ENCODE measurements at regions not wholly inside any gene's neighbourhood (a gene's known extent, or its start where the extent isn't known, plus 50 kb on each side); places are given as distances from the start of the nearest gene placed in this dataset.

DNA sequence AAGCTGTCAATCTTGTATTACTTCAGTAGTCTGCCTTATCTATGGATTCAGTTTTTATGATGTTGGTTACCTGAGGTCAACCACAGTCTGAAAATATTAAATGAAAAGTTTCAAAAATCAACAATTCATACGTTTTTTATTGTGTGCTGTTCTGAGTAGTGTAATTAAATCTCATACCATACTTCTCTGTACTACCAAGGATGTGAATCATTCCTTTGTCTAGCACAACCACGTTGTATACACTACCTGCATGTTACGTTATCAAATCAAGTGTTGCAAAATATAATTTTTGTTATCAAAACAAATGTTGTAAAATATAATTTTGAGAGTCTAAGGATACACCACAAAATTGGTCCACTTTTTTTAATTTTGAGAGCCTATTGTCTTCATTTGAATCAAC, 590.2 kb upstream of the SETBP1 start:
- DNase-seq, result no peak

DNA sequence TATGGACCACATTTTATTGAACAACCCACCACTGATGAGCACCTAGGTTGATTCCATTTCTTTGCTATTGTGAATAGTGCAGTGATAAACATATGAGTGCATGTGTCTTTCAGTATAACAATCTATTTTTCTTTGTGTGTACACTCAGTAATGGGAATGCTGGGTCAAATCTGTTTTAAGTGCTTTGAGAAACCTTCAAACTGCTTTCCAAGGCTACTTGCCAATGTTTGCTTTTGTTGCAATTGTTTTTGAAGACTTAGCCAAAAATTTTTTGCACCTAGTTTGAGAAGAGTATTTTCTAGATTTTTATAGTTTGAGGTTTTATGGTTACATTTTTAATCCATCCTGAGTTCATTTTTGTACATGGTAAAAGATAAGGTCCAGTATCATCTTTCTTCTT, 587.4 kb upstream of the SETBP1 start:
- no peak for DNase-seq

DNA sequence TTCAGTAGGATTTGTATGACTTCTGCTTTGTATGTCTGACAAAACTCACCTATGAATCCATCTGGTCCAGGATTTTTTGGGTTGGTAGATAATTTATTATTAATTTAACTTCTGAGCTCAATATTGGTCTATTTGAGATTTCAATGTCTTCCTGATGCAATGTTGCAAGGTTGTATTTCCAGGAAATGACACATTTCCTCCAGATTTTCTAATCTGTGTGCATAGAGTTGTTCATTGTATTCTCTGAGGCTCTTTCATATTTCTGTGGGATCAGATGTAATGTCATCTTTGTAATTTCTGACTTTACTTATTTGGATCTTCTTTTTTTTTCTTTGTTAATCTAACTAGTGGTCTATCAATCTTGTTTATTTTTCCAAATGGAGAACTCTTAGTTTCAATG, 584.7 kb upstream of the SETBP1 start:
- DNase-seq, result no peak

DNA sequence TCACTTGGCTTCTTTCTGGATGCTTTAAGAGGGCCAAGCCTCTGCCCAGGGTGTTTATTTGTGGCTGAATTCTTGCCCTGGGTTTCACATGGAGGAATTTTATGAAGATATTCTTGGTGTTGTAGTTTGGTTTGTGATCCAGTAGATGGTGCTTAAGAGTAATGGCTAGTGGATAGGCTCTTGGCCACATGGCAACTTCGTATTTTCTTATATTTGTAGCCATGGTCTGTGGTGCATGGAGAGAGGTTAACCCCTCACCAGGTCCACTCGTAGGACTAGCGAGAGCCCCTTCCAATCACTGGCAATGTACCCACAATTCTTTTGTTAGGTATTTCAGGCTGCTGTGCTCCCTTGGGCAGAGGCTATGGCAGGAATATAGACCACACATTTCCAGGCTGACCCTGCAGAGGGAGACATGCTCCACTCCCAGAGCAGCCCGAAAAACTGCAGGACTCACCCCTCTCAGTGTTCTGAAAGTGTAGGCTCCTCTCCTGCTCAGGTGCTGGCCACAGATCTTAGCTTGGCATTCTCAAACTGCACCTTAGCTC, 582.1 kb upstream of the SETBP1 start:
- no peak for DNase-seq

DNA sequence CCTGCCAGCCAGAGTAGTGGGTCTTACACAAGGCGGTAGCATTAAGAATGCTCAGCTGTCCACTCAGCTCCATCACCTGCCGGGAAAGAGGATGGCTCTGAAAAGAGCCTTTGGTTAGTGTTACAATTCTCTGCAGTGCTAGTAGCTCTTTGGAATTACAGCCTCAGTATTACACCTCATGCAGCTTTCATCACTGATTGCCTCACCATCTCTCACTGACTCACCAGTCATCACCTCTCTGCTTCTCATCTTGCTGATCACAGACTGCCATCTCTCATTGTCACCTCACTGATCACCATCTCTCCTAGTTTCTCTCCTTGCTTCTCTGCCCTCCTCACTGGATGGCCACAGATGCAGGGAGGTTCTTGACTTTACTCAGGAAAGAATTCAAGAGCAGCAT, 573.5 kb upstream of the SETBP1 start:
- DNase-seq, result no peak

DNA sequence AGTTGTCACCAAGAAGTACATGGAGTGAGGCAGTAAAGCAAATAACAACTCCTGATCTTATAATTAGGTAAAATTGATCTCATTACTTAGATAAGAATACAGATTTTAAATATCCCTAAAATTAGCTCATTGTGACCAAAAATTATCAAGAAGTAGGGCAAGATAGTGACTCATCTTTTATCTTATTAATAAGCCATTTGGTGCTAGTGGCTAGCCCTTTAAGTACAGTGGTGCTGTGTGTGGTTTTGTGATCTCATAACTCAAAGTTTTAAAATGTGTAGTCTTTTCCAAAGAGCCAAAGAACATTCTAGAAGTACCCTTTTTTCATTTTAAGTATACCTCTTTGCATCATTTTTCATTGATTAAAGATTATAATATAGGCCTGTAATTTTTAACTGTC, 569.4 kb upstream of the SETBP1 start:
- DNase-seq, result no peak

DNA sequence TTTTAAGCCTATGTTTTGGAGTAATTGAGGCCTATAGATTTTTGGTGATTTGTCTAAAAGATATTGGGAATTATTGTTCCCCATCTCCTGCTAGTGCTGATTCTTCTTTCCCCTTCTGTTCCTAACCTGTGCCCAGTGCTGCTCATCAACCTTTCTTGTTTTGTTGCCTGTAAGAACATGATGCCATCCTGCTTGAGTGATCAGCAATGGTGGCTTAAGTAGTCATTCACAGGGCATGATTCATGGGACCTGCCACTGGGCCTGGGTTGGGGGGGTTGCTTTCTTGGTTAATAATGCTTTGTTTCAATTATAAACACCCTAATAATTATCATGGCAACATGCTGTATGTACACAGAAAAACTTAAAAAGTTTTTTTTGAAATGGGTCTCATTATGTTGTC, 562.9 kb upstream of the SETBP1 start:
- no peak for DNase-seq

DNA sequence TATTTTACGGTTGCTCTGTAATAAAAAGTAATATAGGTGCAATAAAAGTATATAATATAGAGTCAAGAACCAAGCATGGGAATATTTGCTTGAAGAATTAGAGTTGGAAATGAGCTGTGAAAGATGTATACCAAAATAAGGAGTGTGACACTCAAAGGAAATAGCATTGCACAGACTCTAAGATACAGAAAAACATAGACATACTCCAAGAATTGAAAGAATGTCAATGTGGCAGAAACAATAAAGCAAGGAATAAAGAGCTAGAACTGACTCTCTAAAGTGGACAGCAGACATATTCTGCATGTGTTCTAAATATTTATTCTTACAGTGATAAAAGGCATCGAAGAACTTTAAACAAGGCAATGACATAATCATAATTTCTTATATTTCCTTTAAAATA, 561.1 kb upstream of the SETBP1 start:
- DNase-seq, result no peak

DNA sequence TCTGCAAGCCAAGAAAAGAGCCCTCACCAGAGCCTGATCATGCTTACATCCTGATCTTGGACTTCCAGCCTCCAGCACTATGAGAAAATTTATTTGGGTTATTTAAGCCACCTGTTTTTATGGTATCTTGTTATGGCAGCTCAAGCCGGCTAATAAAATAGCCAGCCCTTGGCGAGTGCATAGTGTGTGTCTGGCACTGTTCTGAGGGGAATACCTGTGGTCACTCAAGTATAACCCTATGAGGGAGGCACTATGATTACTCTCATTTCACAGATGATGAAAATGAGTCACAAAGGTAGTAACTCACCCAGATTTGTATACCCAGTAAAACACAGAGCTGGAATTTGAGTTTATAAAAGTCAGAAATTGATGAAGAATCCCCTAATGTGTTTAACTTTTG, 556.9 kb upstream of the SETBP1 start:
- DNase-seq, result no peak

DNA sequence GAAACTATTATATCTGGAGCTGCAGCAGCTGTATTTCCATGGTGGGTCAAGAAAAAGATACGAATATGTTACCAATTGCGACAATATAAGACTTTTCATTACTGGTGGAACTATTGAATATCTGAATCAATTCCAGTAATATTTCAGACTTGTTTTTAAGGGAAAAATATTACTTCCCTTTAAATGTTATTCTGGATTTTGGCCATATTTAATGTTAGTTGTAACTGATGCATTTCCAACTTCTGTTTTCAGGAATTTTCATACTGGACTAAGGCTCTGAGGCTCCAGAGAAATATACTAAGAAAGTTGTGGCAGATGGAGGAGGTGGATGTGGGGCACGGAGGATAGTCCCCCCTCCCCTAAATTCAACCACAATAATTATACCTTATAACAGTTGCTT, 555.2 kb upstream of the SETBP1 start:
- DNase-seq, result no peak

DNA sequence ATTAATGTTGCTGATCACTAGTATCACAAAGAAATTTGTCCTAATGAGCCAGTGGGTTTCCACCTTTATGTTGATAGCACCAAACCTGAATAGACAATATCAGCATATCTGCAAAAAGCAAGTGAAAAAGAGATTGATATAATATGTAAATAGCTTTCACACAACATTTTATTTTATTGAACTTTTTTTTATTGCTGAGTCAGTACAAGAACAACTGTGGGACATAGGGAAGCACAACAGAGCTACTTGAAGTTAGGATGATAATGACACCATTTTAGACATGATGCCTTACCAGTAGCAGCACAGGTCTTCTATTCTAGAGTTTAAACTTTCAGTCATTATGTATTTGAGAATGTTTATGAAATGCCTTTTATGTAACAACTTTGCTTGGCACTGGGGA, 554.1 kb upstream of the SETBP1 start:
- DNase-seq, result no peak

DNA sequence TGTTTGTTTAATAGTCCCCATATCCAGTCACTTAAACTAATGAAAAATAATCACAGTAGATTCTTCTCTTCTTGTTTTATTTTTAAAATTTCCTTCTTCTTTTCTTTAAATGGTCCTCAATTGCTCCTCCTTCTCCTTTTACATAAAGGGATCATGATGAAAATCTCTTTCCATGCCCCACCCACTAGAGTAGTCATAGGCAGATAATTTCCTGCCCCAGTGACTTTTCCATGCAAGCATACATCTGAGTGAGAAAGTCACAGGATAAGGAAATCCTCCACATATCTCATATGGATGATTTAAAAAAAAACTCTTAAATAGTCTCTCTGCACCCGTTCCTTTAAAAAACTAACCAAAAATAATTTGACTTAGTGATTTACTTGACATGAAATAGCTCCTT, 552.3 kb upstream of the SETBP1 start:
- no peak for DNase-seq

DNA sequence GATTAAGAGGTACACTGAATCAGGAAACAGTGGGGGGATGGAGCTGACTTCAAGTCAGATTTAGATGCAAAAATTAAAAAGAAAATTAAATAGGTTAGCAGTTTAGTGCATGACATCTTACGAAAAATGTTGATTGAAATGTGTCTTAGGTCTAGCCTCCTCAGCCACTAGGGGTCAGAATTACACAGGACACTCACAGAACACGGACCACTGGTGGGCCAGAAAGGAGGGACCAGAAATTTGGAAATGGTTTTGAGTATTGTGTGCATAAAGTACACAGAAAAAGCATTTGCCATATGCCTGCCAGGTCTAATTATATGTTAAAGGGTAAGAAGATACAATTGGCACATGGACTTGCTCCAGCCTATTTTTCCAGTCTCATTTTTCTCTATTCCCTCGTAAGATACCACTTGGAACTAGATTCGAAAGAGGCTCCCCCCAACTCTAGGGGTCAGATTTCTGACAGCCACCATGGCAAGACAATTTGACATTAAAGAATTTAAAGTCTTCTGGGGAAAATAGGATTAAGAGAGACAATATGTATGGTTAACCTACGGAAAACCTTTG, 550.2 kb upstream of the SETBP1 start:
- DNase-seq, result peak in 1 of 2 donors; percentile 5

DNA sequence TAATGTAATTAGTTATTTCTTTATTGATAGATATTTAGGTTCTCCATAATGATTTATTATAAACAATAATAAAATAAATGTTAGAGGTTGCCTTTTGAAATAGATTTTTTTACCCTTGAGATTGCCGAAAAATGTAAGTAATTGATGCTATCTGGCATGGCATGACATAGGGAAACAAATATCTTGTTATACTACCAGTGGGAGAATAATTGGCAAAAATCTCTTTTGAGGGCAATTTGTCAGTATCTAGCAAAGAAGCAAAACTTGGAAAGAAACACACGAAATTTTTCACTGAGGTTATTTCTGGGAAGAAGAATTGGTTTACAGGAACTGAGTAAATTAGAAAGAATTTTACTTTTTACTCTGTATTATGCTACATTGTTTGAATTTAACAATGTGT, 547.2 kb upstream of the SETBP1 start:
- no peak for DNase-seq

DNA sequence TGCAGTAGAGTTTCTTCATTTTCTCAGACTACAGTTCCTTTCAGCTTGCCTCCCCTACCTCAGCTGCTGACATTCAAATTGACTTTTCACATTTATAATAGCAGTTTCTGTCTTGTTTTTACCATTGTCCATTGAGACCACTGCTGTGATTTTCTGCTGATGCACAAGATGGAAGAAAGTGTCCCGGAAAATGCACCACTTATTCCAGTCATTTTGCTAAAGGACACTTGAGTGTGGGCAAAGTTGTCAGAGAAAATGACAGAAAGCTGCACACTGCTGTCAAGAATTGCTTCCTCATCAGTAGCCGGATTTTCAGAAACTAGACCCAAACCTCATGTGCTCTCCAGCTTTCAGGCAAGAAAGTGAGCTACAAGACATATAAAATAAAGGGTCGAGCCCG, 546.2 kb upstream of the SETBP1 start:
- DNase-seq, result no peak

DNA sequence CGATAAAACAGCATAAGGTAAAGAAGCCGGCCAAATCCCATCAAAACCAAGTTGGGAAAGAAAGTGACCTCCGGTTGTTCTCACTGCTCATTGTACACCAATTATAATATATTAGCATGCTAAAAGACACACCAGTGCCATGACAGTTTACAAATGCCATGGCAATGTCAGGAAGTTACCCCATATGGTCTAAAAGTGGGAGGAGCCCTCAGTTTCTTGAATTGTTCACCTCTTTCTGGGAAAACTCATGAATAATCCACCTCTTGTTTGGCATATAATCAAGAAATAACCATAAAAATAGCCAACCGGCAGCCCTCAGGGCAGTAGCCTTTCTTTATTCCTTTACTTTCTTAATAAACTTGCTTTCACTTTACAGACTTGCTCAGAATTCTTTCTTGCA, 544.9 kb upstream of the SETBP1 start:
- no peak for DNase-seq

DNA sequence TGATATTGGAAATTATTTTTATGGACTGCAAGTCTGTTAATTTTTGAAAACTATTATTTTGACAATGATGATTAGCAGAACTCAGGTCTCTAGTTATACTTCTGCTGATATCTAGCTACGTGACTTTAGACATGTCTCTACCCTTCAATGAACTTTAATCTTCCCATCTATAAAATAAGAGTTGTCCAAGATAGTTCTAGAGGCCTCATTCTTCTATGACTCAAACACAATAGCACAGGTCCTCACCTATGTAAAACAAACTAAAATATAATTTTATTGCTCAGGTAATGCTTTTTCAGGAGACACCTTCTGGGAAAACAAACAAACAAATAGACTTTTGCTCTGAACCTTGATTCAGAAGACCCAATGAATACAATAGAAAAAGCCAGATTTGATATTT, 544.4 kb upstream of the SETBP1 start:
- no peak for DNase-seq

DNA sequence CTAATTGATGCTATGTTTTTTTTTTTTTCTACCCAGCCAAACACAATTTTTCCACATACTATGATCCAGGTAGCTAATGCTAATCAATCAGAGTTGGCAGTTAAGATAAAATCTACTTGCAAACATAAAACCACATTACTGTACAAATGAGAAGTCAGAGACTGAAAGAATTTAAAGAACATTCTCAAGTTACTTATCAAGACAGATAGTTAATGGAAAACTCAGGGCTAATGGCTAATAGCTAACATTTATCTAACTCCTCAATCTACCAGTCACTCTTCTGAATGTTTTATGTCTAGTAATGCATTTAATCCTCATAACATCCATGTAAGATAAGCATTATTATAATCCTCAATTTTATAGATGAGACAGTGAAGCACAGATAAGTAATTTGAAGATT, 537.6 kb upstream of the SETBP1 start:
- DNase-seq, result no peak

DNA sequence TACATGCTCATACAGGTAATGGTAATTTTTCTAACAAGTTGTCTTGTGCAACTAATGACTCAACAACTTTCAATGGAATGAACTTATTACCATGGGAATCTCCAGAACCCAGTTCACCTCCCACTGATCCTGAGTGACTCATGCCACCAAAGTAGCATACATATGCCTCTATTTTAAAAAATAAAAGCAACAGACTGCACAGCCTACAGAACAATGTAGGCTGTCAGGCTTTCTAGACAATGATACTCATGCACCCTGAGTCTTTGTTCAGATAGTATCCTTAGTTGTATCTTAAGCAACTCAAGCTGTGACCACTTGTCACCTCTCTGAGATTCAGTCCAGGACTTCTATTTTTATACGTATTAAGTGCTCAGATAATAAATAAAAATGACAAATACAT, 531.0 kb upstream of the SETBP1 start:
- peak in 1 of 2 donors; percentile 37 for DNase-seq

DNA sequence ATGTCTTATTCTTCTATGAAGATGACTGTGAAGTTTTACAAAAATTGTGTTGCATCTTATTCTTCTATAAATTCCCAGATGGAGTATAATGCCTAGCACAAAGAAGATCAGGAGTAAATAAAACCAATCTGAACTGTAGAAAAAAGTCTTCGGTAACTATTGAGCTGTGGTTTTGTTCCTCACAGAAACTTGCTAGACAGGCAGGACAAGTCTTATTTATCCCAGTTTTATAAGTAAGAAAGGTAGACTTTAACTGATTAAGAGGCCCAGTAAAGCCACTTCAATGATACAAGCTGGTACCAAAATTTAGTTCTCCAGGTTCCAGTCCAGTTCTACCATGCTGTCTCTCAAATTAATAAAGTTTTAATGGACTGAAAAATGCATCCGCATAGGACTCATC, 526.7 kb upstream of the SETBP1 start:
- no peak for DNase-seq

DNA sequence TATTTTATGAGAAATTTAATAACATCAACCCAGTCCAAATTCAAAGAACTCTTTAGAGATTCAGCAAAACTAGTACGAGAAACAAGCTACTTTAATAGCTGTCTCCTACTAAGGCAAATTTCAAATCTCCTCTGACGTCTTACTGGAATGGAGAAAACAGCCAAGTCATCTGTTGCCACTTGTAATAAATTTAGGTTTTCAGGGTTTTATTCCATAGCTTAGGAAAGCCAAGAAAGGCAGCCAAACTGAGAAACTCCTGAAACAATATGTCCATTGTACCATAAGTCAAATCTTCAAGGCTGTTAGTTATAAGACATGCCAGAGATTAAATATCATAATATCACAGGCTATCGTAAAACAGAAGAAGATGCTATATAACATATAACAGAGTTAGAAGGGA, 524.6 kb upstream of the SETBP1 start:
- no peak for DNase-seq

DNA sequence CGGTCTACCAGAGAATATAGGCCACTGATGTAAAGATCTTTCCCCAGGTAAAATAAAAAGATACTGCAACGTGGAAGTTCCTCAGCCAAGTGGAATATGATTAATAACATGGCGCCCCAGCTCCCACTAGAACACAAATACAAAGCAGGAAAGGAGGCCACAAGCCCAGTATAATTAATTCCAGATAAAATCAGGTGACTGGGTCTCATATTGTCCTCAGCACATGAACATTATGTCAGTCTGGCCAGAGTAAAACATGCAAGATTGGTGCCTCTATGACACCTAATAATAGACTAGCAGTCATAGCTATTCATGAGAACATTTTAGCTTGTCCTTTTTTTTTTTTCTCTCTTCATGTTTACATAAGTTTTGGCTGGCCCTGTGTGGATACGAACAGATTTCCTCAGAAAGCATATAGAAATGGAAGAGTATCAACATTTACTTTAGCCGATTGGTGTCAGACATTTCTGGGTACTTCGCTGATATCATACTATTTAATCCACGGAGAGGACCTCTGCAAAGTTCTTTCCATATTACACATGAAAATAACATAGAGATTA, 523.8 kb upstream of the SETBP1 start:
- DNase-seq, result no peak

DNA sequence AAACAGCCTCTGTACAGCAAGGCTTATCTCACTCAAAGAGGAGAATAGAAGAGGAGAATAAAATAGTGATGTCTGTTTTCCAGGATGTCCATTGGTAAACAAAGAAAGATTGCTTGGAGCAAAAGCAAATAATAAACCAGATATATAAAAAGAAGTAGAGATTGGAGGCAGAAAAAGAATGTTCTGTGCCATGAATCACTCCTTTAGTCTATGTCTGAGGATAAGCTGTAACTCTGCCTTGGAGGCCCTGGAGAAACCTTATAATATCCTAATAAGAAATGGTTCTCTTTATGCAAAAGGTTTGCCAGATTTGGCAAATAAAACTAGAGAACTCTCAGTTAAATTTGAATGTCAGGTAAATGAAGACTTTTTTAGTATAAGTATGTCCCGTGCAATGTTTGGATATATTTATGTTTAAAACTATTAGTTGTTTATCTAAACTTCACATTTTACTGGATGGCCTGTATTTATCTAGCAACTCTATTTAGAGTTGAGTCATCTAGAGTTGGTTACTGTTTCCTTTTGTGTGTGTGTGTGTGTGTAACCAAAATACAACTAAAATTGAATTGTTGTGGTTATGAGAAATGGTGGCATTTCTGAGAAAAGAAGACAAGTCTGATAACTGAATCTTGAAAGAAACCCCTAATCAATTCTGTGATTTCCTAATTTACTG, 510.3 kb upstream of the SETBP1 start:
- no peak for DNase-seq

DNA sequence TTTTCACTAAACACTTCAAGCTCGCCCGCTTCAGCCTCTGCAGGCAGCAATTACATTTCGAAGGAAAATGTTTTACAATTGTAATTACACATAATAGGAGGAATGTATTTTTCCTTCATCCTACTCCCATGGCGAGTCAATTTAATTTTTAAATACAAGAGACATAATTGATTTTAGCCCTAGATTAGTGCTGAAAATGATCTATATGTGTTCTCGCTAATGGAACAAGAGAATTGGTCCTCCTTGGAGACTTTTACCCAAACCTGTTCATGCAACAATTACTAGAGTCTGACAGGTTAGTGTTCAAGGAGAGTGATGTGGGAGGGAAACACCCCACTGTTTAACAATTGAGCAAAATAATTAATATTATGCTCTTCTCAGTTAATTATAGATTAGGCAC, 509.4 kb upstream of the SETBP1 start:
- DNase-seq, result no peak

DNA sequence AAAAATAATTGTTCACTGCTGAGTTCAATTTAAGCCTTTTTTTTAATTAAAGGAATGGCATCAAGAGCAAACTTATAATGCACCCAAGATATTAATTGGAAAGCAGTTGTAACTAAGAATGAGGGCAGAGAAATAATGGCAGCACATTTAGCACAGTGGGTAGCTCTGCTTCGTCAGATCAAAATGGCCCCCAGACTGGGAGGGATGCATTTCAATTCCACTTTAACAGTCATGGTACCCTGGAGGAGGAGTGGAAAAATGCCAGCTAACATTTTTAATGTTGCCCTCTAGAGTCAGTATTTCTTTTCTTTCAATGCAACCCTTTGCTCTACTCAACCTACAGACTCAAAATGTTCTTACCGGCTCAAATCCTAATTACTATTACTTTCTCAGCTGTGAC, 504.8 kb upstream of the SETBP1 start:
- DNase-seq, result no peak

All from inflammatory macrophage treated with lipopolysaccharide for 1 hour (primary cell).